ENCODE measurements at regions not wholly inside any gene's neighbourhood (a gene's known extent, or its start where the extent isn't known, plus 50 kb on each side); places are given as distances from the start of the nearest gene placed in this dataset.

DNA sequence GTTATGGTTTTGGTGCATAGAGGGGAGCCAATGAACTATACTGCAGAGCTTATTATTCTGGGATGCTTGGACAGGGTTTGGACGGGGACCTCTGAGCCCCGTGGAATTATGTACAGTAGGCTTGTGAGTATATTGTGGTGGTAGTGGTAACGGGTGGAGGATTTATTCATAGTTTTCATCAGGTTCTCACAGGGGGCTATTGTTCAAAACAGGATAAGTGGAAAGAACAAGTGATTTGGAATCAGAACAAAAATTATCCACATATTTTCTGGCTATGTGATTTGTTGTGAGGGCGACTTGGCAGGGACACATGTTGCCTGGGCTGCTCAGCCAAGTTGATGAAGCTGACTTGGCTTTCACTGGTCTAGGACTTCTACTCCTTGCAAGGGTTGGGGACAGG lies 64.6 kb upstream of the ELOVL5 start:
- intact Hi-C loops (cut with DNase I) = loop anchor here in 5 of 10 donors (5.0 to 10.0 kb wide), 3 partner anchors 71 to 241 kb away; no protein-coding TSS in a partner anchor

GRCh38 chr6:53412751-53413150 lies 64.0 kb upstream of the ELOVL5 start:
- TF ChIP-seq, protein P1, sequence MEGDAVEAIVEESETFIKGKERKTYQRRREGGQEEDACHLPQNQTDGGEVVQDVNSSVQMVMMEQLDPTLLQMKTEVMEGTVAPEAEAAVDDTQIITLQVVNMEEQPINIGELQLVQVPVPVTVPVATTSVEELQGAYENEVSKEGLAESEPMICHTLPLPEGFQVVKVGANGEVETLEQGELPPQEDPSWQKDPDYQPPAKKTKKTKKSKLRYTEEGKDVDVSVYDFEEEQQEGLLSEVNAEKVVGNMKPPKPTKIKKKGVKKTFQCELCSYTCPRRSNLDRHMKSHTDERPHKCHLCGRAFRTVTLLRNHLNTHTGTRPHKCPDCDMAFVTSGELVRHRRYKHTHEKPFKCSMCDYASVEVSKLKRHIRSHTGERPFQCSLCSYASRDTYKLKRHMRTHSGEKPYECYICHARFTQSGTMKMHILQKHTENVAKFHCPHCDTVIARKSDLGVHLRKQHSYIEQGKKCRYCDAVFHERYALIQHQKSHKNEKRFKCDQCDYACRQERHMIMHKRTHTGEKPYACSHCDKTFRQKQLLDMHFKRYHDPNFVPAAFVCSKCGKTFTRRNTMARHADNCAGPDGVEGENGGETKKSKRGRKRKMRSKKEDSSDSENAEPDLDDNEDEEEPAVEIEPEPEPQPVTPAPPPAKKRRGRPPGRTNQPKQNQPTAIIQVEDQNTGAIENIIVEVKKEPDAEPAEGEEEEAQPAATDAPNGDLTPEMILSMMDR (IDR thresholded peaks at IDR 0.05) = no peak
- no peaks in the 10 kb centered on the region for H3K36me3 ChIP-seq
- H3K9me3 ChIP-seq = no peaks in the 10 kb centered on the region
- 38 to 71% methylated on average over 1 of the region's 1 CpG for WGBS, 2 donors
- no peaks in the 10 kb centered on the region for H3K27me3 ChIP-seq
- H3K4me3 ChIP-seq = no peak overlapping the region
- intact Hi-C loops (cut with DNase I) = loop anchor here in 5 of 10 donors (5.0 to 10.0 kb wide), 3 partner anchors 72 to 240 kb away; no protein-coding TSS in a partner anchor
- H3K4me1 ChIP-seq = peaks cover 0 to 18% (median 0%) of the 10 kb centered on the region in 9 donors
- DNase-seq = no peak
- H3K27ac ChIP-seq = no peak overlapping the region
- ATAC-seq = no peak

More for the DNA sequence above, 64.6 kb upstream of the ELOVL5 start:
- DNase-seq (no peak), ATAC-seq (no peak)
- TF ChIP-seq, protein P1 (IDR thresholded peaks at IDR 0.05) = no peak
- WGBS, 2 donors = 94% methylated on average over 4 of the region's 4 CpGs
- Histone ChIP-seq H3K9me3 (no peaks in the 10 kb centered on the region), H3K27ac (no peak overlapping the region), H3K4me3 (no peak overlapping the region), H3K36me3 (no peaks in the 10 kb centered on the region), H3K4me1 (peaks cover 0 to 18% (median 0%) of the 10 kb centered on the region in 9 donors), H3K27me3 (no peaks in the 10 kb centered on the region)

DNA sequence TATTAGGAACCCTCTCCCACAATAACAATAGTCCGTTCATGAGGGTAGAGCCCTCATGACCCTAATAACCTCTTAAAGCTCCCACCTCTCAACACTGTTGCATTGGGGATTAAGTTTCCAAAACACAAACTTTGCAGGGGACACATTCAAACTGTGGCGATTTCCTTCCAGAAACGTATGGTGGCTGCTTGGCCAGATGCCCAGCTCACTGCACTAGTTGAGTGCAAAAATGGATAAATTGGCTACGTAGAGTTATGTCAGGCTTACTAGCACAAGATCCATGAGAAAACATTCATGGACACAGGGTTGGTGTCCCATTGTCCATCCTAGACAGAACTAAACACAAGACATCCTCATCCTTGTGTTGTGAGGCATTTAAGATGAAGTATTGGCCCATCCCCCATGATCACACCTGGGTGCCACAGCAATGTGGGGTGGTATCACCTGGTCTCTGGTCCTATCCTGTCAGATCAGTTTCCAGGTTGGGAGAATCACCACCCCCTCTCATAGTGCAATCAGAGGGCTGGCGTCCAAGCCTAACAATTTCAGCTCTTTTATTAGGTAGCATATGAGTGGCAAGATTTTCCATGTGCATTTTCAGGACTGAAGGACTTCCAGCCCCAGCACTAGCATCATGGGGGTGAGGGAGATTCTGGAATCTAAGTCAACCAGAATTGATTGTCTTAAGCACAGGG lies 63.4 kb upstream of the ELOVL5 start:
- no peak for DNase-seq
- Histone ChIP-seq H3K4me1 (peaks cover 0 to 18% (median 0%) of the 10 kb centered on the region in 9 donors), H3K36me3 (no peaks in the 10 kb centered on the region), H3K27me3 (no peaks in the 10 kb centered on the region), H3K4me3 (no peak overlapping the region), H3K9me3 (no peaks in the 10 kb centered on the region), H3K27ac (no peak overlapping the region)
- ATAC-seq = no peak
- intact Hi-C loops (cut with DNase I) = loop anchor here in 5 of 10 donors (5.0 to 10.0 kb wide), 3 partner anchors 73 to 240 kb away; no protein-coding TSS in a partner anchor
- TF ChIP-seq, protein P1 (IDR thresholded peaks at IDR 0.05) = no peak
- WGBS, 2 donors = 75 to 77% methylated on average over 5 of the region's 5 CpGs

DNA sequence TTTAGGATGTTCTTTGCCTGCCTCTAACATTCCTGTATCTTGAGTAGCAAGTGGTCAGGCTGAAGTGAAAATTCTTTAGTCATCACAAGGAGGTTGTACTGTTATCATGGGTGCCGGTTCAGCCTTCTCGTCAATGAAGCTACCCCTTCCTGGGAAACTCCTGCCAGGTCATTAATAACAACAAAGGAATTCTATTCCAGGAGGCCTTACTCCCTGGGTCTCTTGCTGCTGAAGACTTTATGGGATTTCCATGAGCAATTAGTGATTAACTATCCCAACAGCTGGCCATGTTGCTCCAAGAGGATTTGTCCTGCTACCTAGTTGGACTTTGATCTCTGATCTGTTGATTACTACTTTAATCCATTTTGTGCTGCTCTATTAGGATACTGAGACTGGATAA lies 62.7 kb upstream of the ELOVL5 start:
- peaks cover 0 to 18% (median 0%) of the 10 kb centered on the region in 9 donors for H3K4me1 ChIP-seq
- H3K9me3 ChIP-seq = no peaks in the 10 kb centered on the region
- intact Hi-C loops (cut with DNase I) = loop anchor here in 9 of 10 donors (2.0 to 10.0 kb wide), 5 partner anchors 73 to 241 kb away; no protein-coding TSS in a partner anchor
- TF ChIP-seq, protein P1 (IDR thresholded peaks at IDR 0.05) = no peak
- H3K4me3 ChIP-seq = no peak overlapping the region
- H3K27ac ChIP-seq = no peak overlapping the region
- WGBS, 2 donors = 51 to 61% methylated on average over 2 of the region's 2 CpGs
- no peaks in the 10 kb centered on the region for H3K27me3 ChIP-seq
- no peaks in the 10 kb centered on the region for H3K36me3 ChIP-seq
- DNase-seq (no peak), ATAC-seq (no peak)
